ENCODE measurements at regions not wholly inside any gene's neighbourhood (a gene's known extent, or its start where the extent isn't known, plus 50 kb on each side); places are given as distances from the start of the nearest gene placed in this dataset.
"Not testable (repeated sequence)": the region's sequence is repeated elsewhere in the genome, so short reads cannot be mapped to it uniquely, and the experiment has no call there.

- not testable (repeated sequence) for DNase-seq (ENCODE audit: low spot score)
Observed at GRCh38 chrX:138282598-138283150, 428.8 kb downstream of the FGF13 start.

- DNase-seq (ENCODE audit: low spot score): no peak
Observed at GRCh38 chrX:138287205-138287877, 424.2 kb downstream of the FGF13 start.

- no peak for DNase-seq (ENCODE audit: low spot score)
Observed at GRCh38 chrX:138294951-138295350, 416.6 kb downstream of the FGF13 start.

- no peak for DNase-seq (ENCODE audit: low spot score)
Observed at GRCh38 chrX:138298268-138298667, 413.2 kb downstream of the FGF13 start.

- DNase-seq (ENCODE audit: low spot score): no peak
Observed at GRCh38 chrX:138345801-138346200, 365.7 kb downstream of the FGF13 start.

- no peak for DNase-seq (ENCODE audit: low spot score)
Observed at GRCh38 chrX:138349351-138349750, 362.2 kb downstream of the FGF13 start.

- DNase-seq (ENCODE audit: low spot score): no peak
Observed at GRCh38 chrX:138378876-138379275, 332.6 kb downstream of the FGF13 start.

GRCh38 chrX:138408101-138408500, 303.4 kb downstream of the FGF13 start:
- no peak for DNase-seq (ENCODE audit: low spot score)

GRCh38 chrX:138411048-138411447, 300.5 kb downstream of the FGF13 start:
- DNase-seq (ENCODE audit: low spot score): no peak

All from AG08395 (cell line).